ENCODE measurements at regions not wholly inside any gene's neighbourhood (a gene's known extent, or its start where the extent isn't known, plus 50 kb on each side); places are given as distances from the start of the nearest gene placed in this dataset.

- H3K9me3 ChIP-seq (ENCODE audit: low read depth, low read length, poor library complexity, severe bottlenecking): no peaks in the 10 kb centered on the region
- no TSS peak for BruUV-seq (replicated peaks)
- POLR2A ChIA-PET (ENCODE audit: low non-redundant PET): no interaction called here
- H3K36me3 ChIP-seq (ENCODE audit: insufficient read depth, low read length, poor library complexity, severe bottlenecking): no peaks in the 10 kb centered on the region
- CTCF ChIA-PET: no interaction called here
- no peak overlapping the region for H3K4me3 ChIP-seq (ENCODE audit: low read depth, low read length, poor library complexity, severe bottlenecking)
- DNase-seq (ENCODE audit: low spot score): no peak
- no peaks in the 10 kb centered on the region for H3K27me3 ChIP-seq (replicated peaks; ENCODE audit: insufficient read depth, low read depth, low read length, poor library complexity)
- TF ChIP-seq CTCF (conservative IDR thresholded peaks at IDR 0.05; ENCODE audit: low read depth, low read length): no peak
- TF ChIP-seq EZH2 (IDR thresholded peaks at IDR 0.05; ENCODE audit: borderline replicate concordance, low read depth, low read length, poor library complexity, severe bottlenecking): no peak
- intact Hi-C loops (cut with micrococcal nuclease; ENCODE audit: unreplicated experiment): no loop called here
- H3K4me1 ChIP-seq (ENCODE audit: insufficient read depth, low read length, poor library complexity, severe bottlenecking): peaks cover 19% of the 10 kb centered on the region
- no peak overlapping the region for H3K27ac ChIP-seq (ENCODE audit: low read depth, low read length, poor library complexity, severe bottlenecking)
These were observed 231.8 kb upstream of the TBL1XR1 start for GRCh38 chr3:177429079-177429478.

- TF ChIP-seq CTCF (conservative IDR thresholded peaks at IDR 0.05; ENCODE audit: low read depth, low read length): no peak
- no peak for TF ChIP-seq EZH2 (IDR thresholded peaks at IDR 0.05; ENCODE audit: borderline replicate concordance, low read depth, low read length, poor library complexity, severe bottlenecking)
These were observed 232.5 kb upstream of the TBL1XR1 start for GRCh38 chr3:177429771-177430170.

GRCh38 chr3:177430653-177431052 lies 233.4 kb upstream of the TBL1XR1 start:
- Histone ChIP-seq H3K27me3 (replicated peaks; ENCODE audit: insufficient read depth, low read depth, low read length, poor library complexity) (no peaks in the 10 kb centered on the region), H3K4me3 (ENCODE audit: low read depth, low read length, poor library complexity, severe bottlenecking) (no peak overlapping the region), H3K36me3 (ENCODE audit: insufficient read depth, low read length, poor library complexity, severe bottlenecking) (no peaks in the 10 kb centered on the region), H3K4me1 (ENCODE audit: insufficient read depth, low read length, poor library complexity, severe bottlenecking) (peaks cover 19% of the 10 kb centered on the region), H3K9me3 (ENCODE audit: low read depth, low read length, poor library complexity, severe bottlenecking) (no peaks in the 10 kb centered on the region), H3K27ac (ENCODE audit: low read depth, low read length, poor library complexity, severe bottlenecking) (no peak overlapping the region)
- no TSS peak for BruUV-seq (replicated peaks)
- no peak for TF ChIP-seq EZH2 (IDR thresholded peaks at IDR 0.05; ENCODE audit: borderline replicate concordance, low read depth, low read length, poor library complexity, severe bottlenecking)
- no peak for TF ChIP-seq CTCF (conservative IDR thresholded peaks at IDR 0.05; ENCODE audit: low read depth, low read length)
- no peak for DNase-seq (ENCODE audit: low spot score)
- ChIA-PET CTCF (no interaction called here), POLR2A (ENCODE audit: low non-redundant PET) (no interaction called here)
- intact Hi-C loops (cut with micrococcal nuclease; ENCODE audit: unreplicated experiment): no loop called here

More at GRCh38 chr3:177429771-177430170, 232.5 kb upstream of the TBL1XR1 start:
- peaks cover 19% of the 10 kb centered on the region for H3K4me1 ChIP-seq (ENCODE audit: insufficient read depth, low read length, poor library complexity, severe bottlenecking)
- no peak for DNase-seq (ENCODE audit: low spot score)
- no peaks in the 10 kb centered on the region for H3K9me3 ChIP-seq (ENCODE audit: low read depth, low read length, poor library complexity, severe bottlenecking)
- ChIA-PET POLR2A (ENCODE audit: low non-redundant PET) (no interaction called here), CTCF (no interaction called here)
- no peak overlapping the region for H3K27ac ChIP-seq (ENCODE audit: low read depth, low read length, poor library complexity, severe bottlenecking)
- BruUV-seq (replicated peaks): no TSS peak
- no peak overlapping the region for H3K4me3 ChIP-seq (ENCODE audit: low read depth, low read length, poor library complexity, severe bottlenecking)
- no peaks in the 10 kb centered on the region for H3K36me3 ChIP-seq (ENCODE audit: insufficient read depth, low read length, poor library complexity, severe bottlenecking)
- H3K27me3 ChIP-seq (replicated peaks; ENCODE audit: insufficient read depth, low read depth, low read length, poor library complexity): no peaks in the 10 kb centered on the region
- intact Hi-C loops (cut with micrococcal nuclease; ENCODE audit: unreplicated experiment): no loop called here

All from A673 (cell line).